NCI-H460 (cell line): ENCODE measurements at regions not wholly inside any gene's neighbourhood (a gene's known extent, or its start where the extent isn't known, plus 50 kb on each side); places are given as distances from the start of the nearest gene placed in this dataset.

Experiments used
- DNase-seq: peaks from one replicate; pipeline ENCODE4 v3.0.0-alpha.2; 2016; ENCODE audit warnings: low read depth; ENCODE audit errors: extremely low read depth

DNA sequence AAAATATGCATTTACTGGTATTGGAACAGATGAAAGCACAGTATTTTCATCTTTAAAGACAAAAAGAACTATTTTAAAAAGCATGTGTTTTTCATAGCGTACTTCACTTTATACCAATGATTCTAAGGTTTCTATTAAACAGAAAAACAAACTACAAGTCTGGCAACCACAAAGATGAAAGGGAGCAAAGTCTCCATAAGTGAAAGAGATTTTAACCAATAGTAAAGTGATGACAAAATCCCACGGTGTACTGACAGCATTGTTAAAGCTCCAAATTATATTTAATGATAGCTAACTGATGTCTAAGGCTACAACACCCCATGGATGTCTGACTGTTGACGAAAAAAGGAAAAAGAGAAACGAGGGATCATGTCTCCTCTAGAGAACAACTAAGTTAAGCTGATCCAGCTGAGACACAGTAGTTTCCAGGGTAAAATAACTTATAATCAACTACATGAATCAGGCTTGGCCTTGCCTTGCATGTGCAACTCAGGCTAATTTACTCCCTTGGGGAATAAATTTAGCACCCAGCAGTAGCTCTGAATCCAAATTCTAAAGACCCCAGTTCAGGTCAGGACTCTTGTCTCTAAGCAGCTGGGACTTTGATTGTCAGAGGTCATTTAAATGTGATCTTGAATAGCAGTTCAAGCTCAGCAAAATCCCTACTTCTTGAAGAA is 56.0 kb upstream of the TAB2 start:
- no peak for DNase-seq

DNA sequence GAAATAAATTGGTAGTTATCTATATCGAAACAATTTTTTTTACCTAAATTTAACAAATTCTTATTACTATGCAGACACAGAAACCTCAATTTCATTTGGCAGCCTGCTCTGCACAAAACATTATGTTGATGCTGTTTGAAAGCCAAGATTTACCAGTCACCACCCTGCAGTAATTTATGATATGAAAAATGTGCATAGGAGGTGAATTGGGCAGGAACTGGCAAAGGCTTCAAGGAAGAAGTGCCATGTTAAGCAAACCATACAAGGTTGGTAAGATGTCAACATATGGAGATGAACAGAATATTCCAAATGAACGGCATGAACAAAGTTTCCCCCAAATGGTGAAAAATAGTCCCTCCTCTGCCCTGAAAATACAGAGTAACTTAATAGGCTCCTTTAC is 54.2 kb upstream of the TAB2 start:
- no peak for DNase-seq

DNA sequence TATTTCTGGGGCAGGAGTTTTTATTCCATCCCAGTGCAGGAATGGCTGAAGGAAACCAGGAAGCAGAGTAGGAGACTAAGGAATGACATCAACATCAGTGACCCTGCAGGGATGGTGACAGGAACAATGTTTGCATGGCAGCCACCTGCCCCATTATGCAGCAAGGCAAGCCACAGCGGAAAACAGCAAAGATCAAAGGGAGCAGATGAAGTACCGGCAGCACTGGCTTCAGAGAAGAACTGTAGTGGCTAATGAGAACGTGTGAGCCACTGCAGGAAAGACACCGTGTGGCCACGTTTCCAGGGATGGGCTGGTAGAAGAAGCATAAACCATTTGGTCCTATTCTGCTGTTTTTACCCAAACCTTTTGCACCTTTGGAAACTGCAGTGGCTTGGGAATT is 52.9 kb upstream of the TAB2 start:
- no peak for DNase-seq

DNA sequence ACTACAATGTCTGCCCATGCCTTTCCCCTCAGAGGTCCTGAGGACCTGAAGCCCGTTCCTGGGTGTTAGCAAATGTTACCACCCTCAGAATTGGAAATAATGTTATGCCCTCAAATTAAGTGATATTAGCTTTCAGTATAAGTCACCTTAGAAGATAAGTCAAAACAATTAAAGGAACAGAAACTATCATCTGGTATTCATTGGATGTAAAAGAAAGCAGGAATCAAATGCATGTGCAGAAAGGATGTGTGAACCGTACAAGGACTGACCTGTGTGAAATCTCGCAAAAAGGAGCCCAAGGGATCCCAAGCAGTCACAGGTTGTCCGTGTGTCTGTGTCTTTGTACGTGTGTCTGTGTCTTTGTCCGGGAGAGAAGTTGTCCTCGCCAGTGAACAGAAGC is 51.6 kb upstream of the TAB2 start:
- DNase-seq, result no peak

DNA sequence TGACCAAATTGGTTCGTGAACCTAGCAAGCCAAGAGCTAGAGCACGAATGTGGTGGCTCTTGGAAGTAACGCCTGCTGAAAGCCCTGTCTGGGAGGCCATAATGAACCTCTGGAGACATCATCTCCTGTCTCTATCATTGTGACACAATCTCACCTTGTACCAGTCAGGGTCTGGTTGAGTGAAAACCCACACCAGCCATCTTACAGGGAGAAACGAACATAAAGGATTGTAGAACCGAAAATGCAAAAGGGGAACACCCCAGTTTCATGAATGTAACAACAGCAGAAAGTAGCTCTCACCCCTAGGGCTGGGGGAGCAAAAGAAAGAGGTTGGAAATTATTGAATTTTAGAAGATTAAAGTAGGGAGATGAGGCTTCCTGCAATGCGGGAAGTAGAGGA is 50.9 kb upstream of the TAB2 start:
- DNase-seq, result no peak

DNA sequence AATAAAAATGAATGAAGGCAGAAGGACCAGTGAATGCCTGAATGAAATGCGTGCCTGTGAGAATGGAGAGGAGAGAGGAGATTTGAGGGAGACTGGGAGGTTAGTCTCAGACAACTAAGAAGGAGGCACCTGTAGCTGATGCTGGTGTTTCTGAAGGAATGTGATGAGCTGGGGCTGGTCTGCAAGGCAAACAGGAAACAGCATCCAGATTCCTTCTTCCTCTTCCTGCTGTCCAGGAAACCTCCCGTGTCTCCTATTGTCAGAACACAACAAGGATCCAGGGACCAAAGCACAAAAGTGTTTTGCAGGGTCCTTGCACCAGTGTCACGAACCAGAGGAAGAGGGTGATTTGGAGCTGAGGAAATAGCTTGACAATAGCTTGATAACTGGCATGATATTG is 50.4 kb upstream of the TAB2 start:
- DNase-seq, result no peak

DNA sequence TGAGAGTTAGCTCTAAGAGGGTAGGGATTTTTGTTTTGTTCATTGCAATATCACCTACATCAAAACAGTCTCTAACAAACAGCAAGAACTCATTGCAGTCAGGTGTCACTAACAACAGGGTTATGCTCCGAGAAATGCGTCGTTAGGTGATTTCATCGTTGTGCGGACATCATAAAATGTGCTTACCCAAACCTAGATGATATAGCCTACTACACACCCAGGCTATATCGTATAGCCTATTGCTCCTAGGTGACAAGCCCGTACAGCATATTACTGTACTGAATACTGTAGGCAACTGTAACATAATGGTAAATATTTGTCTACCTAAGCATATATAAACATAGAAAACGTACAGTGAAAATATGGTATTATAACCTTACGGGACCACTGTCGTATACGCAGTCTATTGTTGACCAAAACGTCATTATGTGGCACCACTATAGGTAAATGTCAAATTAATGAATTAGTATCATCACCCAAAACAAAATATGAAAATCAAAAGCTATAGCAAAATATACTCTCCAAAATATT is 49.9 kb upstream of the TAB2 start:
- DNase-seq, result no peak
